ENCODE measurements at regions not wholly inside any gene's neighbourhood (a gene's known extent, or its start where the extent isn't known, plus 50 kb on each side); places are given as distances from the start of the nearest gene placed in this dataset.

GRCh38 chr5:54634089-54634488 lies 116.5 kb downstream of the SNX18 start:
- no peak for DNase-seq

- DNase-seq = no peak
Observed at GRCh38 chr5:54632131-54632701, 114.7 kb downstream of the SNX18 start.

- no peak for DNase-seq
Observed at GRCh38 chr5:54630738-54631359, 113.3 kb downstream of the SNX18 start.

GRCh38 chr5:54629115-54629514 lies 111.6 kb downstream of the SNX18 start:
- no peak for DNase-seq

DNA sequence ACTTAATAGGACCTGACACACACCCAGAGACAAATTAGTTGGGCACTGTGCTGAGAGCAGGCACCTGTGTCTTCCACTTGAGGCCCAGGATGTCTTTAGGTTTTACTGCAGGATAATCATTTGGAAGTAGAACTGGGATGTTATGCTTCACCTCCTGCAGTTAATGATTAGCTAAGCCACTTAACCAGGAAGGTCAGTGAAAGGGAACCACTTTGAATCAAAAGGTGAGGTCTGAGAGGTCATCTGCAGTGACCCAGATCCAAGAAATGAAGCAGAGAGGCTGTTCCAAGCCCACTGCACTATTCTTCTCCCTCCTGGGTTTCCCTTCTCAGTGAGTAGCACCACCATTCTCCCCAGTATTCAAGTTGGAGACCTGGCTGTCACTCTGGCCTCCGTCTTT lies 110.5 kb downstream of the SNX18 start:
- no peak for DNase-seq

GRCh38 chr5:54626407-54626806 lies 108.8 kb downstream of the SNX18 start:
- DNase-seq = no peak

- no peak for DNase-seq
Observed at GRCh38 chr5:54624805-54625568, 107.4 kb downstream of the SNX18 start.

DNA sequence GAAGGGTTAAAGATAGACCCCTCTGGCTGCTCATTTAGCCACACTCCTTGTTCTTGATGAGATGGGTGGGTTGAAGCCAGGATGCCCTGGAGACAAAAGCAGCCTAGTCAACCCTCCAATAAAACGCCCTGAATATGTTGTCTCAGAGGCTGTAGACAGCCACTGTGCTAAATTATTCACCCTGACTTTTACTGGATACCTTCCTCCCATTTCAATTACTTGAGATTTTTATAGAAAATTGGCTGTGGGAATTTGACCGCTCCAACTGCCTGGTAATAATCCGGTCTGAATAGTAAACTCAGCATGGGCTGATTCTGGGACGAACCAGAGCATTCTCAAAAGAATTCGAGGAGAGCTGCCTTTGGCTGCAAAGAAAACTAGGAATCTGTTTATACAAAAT lies 104.2 kb downstream of the SNX18 start:
- no peak for DNase-seq

DNA sequence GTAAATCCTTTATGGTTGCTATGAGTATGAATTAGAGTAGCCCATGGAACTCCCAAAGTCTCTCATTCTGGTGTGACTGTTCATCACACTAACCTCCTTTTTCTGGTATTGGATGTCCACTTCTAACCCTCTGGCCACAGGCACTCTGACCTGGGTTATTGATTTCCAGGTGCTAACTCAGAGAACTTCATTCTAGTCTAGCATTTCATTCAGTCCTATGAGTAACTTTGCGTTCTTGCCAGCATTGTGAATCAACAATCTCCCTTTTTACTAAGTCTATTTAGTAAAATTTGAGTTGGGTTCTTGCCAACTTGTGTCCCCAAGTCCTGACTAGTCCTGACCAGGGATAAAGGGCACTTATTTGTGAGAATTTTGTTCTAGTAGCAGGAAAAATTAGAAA lies 103.5 kb downstream of the SNX18 start:
- DNase-seq = no peak

DNA sequence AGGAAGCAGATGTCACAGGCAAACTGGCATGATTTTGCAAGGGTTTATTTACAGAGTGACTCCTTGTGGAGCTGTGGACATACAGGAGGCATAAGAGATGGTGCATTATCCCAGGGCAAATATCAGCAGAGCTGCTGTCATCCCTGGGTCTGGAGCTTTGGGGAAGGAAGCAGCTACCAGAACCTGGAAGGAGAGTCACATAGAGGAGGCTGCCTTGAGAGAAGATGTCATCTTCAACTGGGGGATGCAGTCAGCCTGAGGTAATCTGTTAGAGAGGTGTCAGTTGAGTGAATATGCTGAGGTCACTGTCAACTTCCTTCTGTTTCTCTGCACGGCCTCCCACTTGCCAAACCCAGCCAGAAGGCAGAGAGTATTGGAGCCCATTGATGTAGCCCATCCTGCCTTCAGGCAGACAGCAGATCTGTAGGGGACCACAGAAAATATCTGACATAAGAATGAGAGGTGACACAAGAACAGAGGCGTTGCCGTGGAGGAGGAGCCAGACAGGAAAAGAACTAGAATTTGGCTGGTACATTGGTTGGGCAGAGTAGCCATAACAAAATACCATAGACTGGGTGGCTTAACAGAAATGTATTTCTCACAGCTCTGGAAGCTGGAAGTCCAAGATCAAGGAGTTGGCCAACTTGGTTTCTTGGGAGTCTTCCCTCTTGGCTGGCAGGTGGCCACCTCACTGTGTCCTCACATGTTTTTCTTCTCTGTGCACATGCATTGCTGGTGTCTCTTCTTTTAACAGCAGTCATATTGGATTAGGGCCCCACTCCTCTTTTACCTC lies 102.8 kb downstream of the SNX18 start:
- peak in 1 of 2 experiments; percentile 16 for DNase-seq

GRCh38 chr5:54619731-54620130 lies 102.2 kb downstream of the SNX18 start:
- DNase-seq = no peak

DNA sequence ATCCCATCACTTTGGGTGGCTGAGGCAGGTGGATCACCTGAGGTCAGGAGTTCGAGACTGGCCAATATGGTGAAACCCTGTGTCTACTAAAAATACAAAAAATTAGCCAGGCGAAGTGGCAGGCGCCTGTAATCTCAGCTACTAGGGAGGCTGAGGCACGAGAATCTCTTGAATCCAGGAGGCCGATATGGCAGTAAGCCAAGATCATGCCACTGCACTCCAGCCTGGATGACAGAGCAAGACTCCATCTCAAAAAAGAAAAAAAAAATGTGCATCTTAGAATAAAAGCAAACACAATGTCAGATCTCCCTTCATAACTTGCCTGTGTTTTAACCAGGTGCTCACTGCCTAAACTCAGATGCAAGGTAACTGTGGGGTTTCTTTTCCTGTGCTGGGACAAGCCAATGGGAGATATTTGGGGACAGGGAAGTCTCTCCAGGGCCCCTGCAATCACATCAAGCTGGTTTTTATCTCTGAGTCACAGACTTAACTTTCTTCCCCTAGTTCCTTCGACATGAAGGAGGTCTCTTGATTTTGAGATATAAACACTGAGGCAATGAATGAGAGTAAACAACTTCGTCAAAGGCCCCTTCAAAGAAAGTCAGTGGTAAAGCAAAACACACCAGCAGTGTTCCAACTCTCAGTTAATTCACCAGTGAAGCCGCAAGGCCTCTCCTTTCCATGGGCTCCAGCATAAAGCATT lies 99.1 kb downstream of the SNX18 start:
- no peak for DNase-seq

DNA sequence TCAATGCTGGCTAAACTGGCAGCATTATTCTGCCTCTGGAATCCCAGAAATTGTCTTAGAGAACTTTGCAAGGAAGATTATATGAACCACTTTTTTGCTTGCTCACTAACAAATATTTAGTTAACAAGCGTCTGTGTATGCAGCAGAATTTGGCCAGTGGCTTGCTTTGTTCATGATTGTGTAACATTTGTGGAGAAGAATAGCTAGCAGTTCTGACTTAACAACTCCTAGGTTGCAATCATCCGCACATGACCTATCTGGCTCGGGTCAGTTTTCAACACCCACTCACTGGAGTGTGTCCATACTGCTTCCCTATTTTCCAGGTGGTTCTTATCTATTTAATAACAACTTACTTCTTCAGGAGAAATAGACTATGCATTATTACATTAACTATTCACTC lies 98.5 kb downstream of the SNX18 start:
- DNase-seq = no peak

GRCh38 chr5:54615381-54615780 lies 97.8 kb downstream of the SNX18 start:
- no peak for DNase-seq

DNA sequence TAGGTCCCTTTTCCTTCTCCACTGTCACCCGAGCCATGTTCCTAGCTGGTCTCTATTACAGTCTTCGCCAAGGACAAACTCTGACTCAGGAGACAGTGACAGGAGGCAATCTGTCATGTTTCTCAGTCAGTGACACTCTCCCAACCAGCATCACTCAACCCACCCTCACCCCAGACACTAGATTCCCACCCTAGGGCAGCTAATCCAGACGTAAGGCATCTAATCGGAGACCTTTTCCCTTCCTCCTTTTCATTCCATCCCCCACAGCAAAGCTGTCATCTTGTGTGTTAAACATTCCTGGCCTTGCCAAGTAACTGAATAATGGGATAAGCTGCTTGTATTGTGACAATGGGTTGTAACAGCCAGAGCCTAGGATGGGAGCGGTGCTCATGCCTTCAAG lies 95.2 kb downstream of the SNX18 start:
- no peak for DNase-seq

GRCh38 chr5:54611290-54611951 lies 93.9 kb downstream of the SNX18 start:
- DNase-seq = no peak

- DNase-seq = peak in 1 of 2 experiments; percentile 4
Observed at GRCh38 chr5:54610197-54610944, 92.8 kb downstream of the SNX18 start.

GRCh38 chr5:54608423-54609085 lies 91.0 kb downstream of the SNX18 start:
- DNase-seq = no peak

- DNase-seq = no peak
Observed at GRCh38 chr5:54607006-54607405, 89.4 kb downstream of the SNX18 start.

GRCh38 chr5:54603372-54603771 lies 85.8 kb downstream of the SNX18 start:
- no peak for DNase-seq

DNA sequence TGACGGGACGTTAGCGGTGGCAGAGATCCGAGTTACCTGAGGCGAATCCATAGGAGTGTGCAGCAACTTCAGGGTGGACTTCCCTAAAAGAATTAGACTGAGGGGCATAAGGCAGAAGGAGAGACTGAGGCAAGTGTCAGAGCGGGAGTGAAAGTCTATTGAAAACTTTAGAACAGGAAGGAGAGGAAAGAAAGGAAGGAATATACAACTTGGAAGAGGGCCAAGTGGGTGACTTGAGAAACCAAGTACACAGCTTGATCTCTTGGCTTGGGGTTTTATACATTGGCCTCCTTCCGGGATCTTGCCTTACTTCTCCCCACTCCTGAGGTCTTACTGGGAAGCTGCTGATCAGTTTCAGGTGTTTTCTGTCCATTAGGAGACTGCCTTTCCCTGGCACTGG lies 84.9 kb downstream of the SNX18 start:
- DNase-seq = no peak

Measured in Kasumi-1 (cell line).